Liver (tissue), 3 donors: ENCODE measurements at regions not wholly inside any gene's neighbourhood (a gene's known extent, or its start where the extent isn't known, plus 50 kb on each side); places are given as distances from the start of the nearest gene placed in this dataset.

Source experiments
- EGR1 ChIP-seq, 2 donors: IDR thresholded peaks; 2 replicates each; pipeline ENCODE4 v1.6.1; 2016 to 2018; ENCODE audit warnings: antibody characterized with exemption in 2 of 2, low read depth in 2 of 2
- FOXA1 ChIP-seq: IDR thresholded peaks from 2 replicates; pipeline ENCODE4 v1.6.1; 2016; ENCODE audit warnings: antibody characterized with exemption
- GABPA ChIP-seq, 2 donors: IDR thresholded peaks in 1 of 2; conservative IDR thresholded peaks in 1 of 2; 2 replicates each; pipeline ENCODE4 v1.6.1; 2016; ENCODE audit warnings: antibody characterized with exemption in 2 of 2, mild to moderate bottlenecking in 1 of 2, moderate library complexity in 1 of 2
- HNF4A ChIP-seq, 2 donors: conservative IDR thresholded peaks; 2 replicates each; pipeline ENCODE4 v1.6.1; 2016; ENCODE audit warnings: antibody characterized with exemption in 2 of 2, mild to moderate bottlenecking in 2 of 2
- HNF4G ChIP-seq: IDR thresholded peaks from 2 replicates; pipeline ENCODE4 v1.6.1; 2016; ENCODE audit warnings: antibody characterized with exemption
- JUND ChIP-seq, 2 donors: IDR thresholded peaks; 2 replicates each; pipeline ENCODE4 v1.6.1; 2016; ENCODE audit warnings: antibody characterized with exemption in 2 of 2
- MAX ChIP-seq: IDR thresholded peaks from 2 replicates; pipeline ENCODE4 v1.6.1; 2016; ENCODE audit warnings: antibody characterized with exemption
- REST ChIP-seq: IDR thresholded peaks from 2 replicates; pipeline ENCODE4 v1.6.1; 2016; ENCODE audit warnings: antibody characterized with exemption, mild to moderate bottlenecking
- YY1 ChIP-seq: IDR thresholded peaks from 2 replicates; pipeline ENCODE4 v1.6.1; 2016; ENCODE audit warnings: antibody characterized with exemption, mild to moderate bottlenecking
- TF ChIP-seq, protein P1 (sequence below): fragments of 150-350 bp; IDR thresholded peaks from 2 replicates; pipeline ENCODE4 v1.5.1; 2017; ENCODE audit warnings: improper control_type of control experiment, low read depth, low read length; ENCODE audit not compliant: missing input control
- donor health status: healthy.
- donor health status: healthy.

DNA sequence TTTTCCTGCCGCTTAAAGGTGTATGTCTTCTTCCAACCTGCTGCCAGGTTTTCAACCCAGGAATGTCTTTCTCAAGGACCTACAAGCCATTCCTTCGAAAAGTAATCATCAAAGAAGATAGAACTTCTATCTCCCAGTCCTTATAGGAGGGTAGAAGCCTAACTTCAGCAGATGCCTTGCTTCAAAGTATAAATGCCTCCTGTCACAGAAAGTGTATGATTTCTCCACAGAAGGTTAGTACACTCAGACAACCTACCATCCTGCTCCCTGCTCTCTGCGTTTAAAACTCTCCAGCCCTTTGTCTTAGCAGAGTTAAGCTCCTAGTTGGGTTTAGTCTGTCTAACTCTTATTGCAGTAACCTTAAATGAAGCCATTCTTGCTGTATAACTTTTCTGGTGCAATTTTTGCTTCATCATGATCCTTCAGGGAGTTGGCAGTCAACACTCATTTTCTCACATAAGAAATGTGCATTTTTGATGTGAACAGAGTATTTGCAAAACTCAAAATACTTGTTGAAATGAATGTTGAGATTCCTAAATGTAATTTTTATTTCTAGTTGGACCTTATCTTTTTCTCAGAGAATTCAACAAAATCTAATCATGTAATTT, 737.5 kb downstream of the LIG4 start:
- TF ChIP-seq MAX (no peak), REST (no peak), YY1 (no peak), HNF4G (no peak), HNF4A (conservative IDR thresholded peaks at IDR 0.05) (no peak), EGR1 (IDR thresholded peaks at IDR 0.05; ENCODE audit: low read depth in 2 of 2) (no peak), FOXA1 (no peak), GABPA (IDR thresholded peaks at IDR 0.05 in 1 of 2, conservative IDR thresholded peaks at IDR 0.05 in 1 of 2) (no peak), JUND (IDR thresholded peaks at IDR 0.05) (no peak)
- TF ChIP-seq, protein P1, sequence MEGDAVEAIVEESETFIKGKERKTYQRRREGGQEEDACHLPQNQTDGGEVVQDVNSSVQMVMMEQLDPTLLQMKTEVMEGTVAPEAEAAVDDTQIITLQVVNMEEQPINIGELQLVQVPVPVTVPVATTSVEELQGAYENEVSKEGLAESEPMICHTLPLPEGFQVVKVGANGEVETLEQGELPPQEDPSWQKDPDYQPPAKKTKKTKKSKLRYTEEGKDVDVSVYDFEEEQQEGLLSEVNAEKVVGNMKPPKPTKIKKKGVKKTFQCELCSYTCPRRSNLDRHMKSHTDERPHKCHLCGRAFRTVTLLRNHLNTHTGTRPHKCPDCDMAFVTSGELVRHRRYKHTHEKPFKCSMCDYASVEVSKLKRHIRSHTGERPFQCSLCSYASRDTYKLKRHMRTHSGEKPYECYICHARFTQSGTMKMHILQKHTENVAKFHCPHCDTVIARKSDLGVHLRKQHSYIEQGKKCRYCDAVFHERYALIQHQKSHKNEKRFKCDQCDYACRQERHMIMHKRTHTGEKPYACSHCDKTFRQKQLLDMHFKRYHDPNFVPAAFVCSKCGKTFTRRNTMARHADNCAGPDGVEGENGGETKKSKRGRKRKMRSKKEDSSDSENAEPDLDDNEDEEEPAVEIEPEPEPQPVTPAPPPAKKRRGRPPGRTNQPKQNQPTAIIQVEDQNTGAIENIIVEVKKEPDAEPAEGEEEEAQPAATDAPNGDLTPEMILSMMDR: no peak
